ENCODE measurements at regions not wholly inside any gene's neighbourhood (a gene's known extent, or its start where the extent isn't known, plus 50 kb on each side); places are given as distances from the start of the nearest gene placed in this dataset.

DNA sequence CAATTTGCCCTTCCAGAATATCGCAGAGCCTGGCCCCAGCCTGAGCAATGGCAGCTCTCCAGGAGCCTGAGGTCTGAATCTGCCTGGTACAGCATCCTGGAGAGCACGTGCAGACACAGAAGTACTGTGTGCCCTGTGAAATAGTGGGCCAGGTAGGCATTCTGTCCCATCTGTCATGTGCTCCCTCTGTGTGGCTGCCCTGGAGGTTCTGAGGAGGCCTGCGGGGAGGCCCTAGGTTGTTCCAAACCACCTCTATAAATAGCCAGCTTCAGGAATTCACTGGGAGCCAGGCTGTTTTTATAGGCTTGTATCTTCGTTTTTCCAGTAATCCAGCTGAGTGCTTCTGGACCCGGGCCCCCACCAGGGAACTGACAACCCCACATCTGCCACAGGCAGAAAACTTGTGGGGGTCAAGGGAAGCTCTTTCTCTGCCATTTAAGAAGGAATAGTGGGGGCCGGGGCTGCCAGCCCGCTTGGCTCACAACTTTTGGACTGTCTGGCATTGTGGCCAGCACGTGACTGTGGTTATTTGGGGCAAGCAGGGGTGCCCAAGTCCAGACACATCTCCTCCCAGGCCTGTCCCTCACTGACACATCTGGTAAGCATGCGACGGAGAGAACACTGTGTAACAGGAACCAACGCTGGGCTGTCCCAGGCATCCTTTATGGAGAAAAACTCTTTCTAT, 356.3 kb upstream of the TNRC6C start:
- no peak for TF ChIP-seq CTCF (IDR thresholded peaks at IDR 0.05; ENCODE audit: low read depth, low read length)
- DNase-seq (ENCODE audit: extremely low read depth, low read depth) = no peak

DNA sequence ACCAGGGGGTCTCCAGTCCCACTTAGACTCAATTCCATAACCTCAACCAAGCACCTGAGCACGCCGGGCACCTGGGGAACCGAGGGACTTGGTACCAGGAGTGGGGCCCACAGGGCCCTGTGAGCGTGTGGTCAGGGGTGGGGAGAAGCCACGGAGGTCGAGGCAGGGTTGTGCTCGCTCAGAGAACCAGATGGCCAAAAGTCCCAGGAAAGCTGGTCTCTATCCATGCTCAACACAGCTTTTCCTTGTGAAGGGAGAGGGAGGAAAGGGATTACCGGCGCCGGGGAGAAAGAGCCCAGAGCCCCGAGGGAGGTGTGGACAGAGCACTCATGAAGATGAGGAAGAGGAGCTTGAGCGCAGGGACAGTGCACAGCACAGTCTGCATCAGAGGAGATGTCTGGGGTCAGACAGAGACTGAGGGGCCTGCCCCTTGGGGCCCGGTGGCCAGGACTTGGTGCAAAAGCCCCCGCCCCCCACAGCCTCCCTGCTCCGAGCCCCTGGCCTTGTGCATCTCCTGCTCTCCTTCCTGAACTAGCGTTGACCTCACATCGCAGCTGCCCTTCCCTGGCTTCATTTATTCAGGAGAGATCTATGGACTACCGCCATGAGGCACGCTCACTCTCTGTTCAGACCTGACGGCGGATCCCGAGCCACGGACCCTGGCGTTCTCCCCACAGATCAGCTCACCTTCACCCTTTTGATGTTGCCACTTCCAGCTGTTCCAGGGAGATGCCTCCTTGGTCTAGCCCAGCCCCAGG, 355.4 kb upstream of the TNRC6C start:
- DNase-seq (ENCODE audit: extremely low read depth, low read depth) = no peak
- no peak for TF ChIP-seq CTCF (IDR thresholded peaks at IDR 0.05; ENCODE audit: low read depth, low read length)

GRCh38 chr17:77604301-77604972, 354.1 kb upstream of the TNRC6C start:
- DNase-seq (ENCODE audit: extremely low read depth, low read depth) = no peak
- no peak for TF ChIP-seq CTCF (IDR thresholded peaks at IDR 0.05; ENCODE audit: low read depth, low read length)

DNA sequence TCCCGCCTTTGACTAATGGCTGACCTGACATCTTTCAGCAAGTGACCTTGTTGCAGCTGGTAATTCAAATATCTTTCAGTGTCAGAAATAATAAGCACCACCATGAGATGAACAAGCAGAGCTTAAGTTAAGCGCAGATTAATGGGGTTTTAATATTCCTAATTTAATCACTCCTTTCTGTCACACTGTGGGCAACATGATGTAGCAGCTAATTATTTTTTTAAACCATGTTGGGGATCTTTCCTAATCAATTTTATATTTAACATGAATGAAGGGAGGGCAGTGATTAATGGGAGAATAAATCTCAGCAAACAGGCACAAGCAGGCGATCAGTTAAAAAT, 353.6 kb upstream of the TNRC6C start:
- no peak for TF ChIP-seq CTCF (IDR thresholded peaks at IDR 0.05; ENCODE audit: low read depth, low read length)
- no peak for DNase-seq (ENCODE audit: extremely low read depth, low read depth)

GRCh38 chr17:77606146-77606864, 352.2 kb upstream of the TNRC6C start:
- TF ChIP-seq CTCF (IDR thresholded peaks at IDR 0.05; ENCODE audit: low read depth, low read length) = no peak
- no peak for DNase-seq (ENCODE audit: extremely low read depth, low read depth)

DNA sequence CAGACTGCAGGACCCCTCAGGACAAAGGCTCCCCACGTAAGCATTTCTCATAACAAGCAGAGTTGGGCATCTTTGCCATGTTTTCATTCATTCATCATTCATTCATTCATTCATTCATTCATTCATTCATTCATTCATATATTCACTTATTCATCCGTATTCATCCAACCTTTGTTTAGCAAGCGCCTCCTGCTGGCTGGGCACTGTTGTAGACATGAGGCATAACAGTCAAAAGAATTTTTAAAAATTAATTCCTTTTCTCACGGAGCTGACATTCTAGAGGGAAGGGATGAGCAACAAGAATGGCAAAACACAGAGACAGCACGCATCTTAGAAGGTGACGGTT, 351.7 kb upstream of the TNRC6C start:
- TF ChIP-seq CTCF (IDR thresholded peaks at IDR 0.05; ENCODE audit: low read depth, low read length) = no peak

More for the DNA sequence above, 351.7 kb upstream of the TNRC6C start:
- DNase-seq (ENCODE audit: extremely low read depth, low read depth) = no peak

Measured in AG09319 (cell line).